Liver (tissue), 3 donors: ENCODE measurements at regions not wholly inside any gene's neighbourhood (a gene's known extent, or its start where the extent isn't known, plus 50 kb on each side); places are given as distances from the start of the nearest gene placed in this dataset.

Source experiments
- ATF3 ChIP-seq: IDR thresholded peaks from 2 replicates; pipeline ENCODE4 v1.6.1; 2016; ENCODE audit warnings: antibody characterized with exemption
- CTCF ChIP-seq: fragments of 150-350 bp; IDR thresholded peaks from 2 replicates; pipeline ENCODE4 v1.5.1; 2017; ENCODE audit warnings: improper control_type of control experiment, low read depth, low read length; ENCODE audit not compliant: missing input control
- MAX ChIP-seq: IDR thresholded peaks from 2 replicates; pipeline ENCODE4 v1.6.1; 2016; ENCODE audit warnings: antibody characterized with exemption
- RAD21 ChIP-seq, 2 donors: IDR thresholded peaks; 2 replicates each; pipeline ENCODE4 v1.6.1; 2016; ENCODE audit warnings: antibody characterized with exemption in 2 of 2, mild to moderate bottlenecking in 2 of 2
- YY1 ChIP-seq: IDR thresholded peaks from 2 replicates; pipeline ENCODE4 v1.6.1; 2016; ENCODE audit warnings: antibody characterized with exemption, mild to moderate bottlenecking
- donor health status: healthy.
- donor health status: healthy.

GRCh38 chr1:220378571-220379302 is 106.5 kb upstream of the RAB3GAP2 start:
- TF ChIP-seq CTCF (no peak), ATF3 (no peak), YY1 (no peak), MAX (no peak), RAD21 (IDR thresholded peaks at IDR 0.05) (no peak)
